NAMALWA (cell line): ENCODE measurements at regions not wholly inside any gene's neighbourhood (a gene's known extent, or its start where the extent isn't known, plus 50 kb on each side); places are given as distances from the start of the nearest gene placed in this dataset.
"Not testable (repeated sequence)": the region's sequence is repeated elsewhere in the genome, so short reads cannot be mapped to it uniquely, and the experiment has no call there.

Experiments
- DNase-seq: peaks from one replicate; pipeline ENCODE4 v3.0.0-alpha.2; 2015; ENCODE audit warnings: low spot score

DNA sequence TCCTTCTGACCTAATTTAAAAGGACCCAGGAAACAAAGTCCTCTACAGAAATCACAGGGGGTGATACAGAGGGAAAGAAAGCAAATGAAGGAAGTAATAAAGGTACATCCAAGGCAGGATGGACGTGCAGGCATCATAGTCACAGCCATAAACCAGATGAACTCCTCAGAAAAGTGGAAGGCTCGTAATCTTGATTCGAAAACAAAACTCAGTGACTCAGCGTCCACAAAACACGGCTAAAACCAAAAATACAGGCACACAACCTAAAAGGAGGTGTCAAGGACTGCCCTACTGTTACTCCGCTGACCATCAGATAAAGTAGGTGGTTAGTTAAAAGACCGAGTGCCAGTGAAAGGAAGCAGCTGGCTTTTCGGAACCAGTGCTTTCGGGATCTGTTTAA, 81.5 kb downstream of the TRIM69 start:
- not testable (repeated sequence) for DNase-seq

DNA sequence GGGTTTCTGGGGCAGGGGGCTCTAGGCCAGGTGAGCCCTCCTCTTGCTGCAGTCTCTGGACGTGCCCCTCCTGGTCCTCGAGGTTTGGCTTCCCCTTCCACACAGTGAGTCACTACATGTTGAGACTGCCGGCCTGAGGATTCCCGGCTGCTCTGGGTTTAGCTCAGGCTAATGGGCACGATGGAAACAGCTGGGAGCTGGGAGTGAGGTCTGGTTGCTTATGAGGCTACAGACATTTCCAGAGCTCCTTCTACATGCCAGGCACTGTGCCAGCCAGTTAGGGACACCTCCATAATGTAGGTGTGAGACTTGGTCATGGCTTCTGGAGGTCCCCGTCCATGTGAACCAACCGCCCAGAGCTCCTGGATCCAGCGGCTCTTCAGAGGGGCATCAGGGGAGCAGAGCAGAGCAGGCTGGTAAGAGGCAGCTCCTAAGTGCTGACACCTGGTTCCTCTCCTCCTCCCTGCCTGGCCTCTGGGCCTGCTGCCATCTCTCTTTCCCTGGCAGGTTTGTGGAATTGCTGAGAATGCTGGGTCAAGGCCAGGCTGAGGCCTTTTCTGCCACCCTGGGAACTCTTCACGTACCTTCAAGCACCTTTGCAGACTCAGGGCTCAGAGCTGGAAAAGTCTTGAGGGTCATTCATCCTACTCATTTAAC, 83.1 kb downstream of the TRIM69 start:
- not testable (repeated sequence) for DNase-seq

DNA sequence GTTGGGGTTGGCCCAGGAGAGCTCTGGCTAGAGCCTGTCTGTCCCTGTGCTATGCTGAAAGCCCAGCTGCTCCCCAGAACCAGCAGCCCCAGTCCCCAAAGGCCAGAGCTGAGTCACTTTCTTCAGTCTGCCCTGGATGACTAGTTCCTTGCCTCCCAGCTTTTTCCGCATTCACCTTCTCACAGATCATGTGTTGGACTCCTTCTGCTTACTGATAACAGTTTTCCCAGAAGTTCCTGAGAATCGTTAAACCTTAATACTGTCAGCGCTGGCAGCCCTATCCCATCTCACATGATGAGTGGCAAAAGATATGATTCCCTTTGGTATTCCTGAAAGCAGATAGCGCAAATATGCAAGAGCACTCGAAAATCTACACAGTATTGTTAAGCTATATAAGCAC, 84.2 kb downstream of the TRIM69 start:
- not testable (repeated sequence) for DNase-seq

DNA sequence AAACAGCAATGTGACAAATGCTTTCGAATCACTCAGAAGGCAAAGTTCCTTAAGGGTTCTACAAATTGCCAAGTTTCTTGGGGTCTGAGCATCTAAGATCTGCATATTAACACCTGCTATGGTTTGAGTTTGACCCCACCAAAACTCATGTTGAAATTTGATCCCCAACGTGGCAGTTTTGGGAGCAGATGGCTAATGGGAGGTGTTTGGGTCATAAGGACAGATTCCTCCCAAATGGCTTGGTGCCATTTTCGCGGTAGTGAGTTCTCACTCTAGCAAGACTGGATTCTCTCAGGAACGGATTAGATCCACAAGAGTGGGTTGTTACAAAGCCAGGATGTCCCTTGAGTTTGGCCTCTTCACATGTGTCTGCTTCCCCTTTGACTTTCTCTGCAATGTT, 84.6 kb downstream of the TRIM69 start:
- DNase-seq = not testable (repeated sequence)

DNA sequence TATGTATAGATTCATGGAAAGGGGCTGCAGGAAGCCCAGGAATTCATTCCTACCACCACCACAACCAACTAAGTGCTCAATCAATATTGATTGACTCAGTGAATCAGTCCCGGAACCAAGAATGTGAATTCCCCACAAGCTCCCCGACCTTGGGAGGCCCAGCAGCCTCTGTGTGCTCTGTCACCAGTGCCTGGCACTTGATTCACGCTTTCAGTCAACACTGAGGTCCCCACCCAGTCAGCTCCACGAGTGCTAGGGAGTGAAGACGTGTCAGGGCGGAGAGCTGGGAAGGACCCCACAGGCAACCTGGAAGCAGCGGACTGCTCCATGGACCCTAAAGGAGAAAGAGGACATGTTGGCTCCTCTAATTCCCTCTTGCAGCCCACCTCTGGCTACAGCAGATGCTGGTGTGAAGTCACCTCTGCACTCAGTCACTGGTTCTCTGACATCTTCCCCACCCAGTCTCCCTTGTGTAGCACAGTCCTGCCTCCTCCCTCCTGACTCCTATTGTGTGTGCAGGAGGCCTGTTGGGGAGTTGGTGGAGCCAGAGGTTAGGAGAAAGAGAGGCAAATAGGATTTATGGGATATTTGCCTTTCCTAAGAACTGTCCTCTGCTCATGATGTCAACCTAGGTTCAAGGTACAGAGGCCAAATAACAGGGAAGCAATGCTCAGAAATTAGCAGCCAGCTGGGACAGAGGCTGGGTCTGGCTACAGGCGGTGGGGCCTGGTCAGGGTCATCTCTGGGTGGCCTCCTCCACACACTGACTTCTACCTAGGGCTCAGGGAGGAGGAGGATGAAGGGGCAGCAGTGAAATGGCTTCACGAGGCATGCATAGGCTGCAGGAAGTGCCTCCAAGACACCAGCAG, 88.2 kb downstream of the TRIM69 start:
- not testable (repeated sequence) for DNase-seq

DNA sequence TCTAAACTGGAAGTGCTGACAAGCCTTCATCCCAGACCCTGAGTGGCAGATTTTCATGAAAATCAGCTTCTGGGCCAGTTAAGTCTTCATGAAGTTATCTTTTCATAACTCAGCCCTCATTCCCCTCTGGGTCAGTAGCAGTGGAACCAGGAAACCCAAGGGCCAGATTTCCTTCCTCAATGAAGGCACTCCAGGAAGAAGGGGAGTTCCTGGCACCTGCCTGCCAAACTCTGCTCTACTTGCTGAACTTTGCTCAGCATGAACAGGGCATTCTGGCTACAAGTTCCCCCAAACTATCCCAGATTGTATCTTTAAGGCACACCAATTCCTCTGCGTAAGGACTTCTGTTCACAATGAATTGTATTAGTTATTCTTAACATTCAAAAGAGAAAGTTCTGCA, 90.3 kb downstream of the TRIM69 start:
- DNase-seq = not testable (repeated sequence)

DNA sequence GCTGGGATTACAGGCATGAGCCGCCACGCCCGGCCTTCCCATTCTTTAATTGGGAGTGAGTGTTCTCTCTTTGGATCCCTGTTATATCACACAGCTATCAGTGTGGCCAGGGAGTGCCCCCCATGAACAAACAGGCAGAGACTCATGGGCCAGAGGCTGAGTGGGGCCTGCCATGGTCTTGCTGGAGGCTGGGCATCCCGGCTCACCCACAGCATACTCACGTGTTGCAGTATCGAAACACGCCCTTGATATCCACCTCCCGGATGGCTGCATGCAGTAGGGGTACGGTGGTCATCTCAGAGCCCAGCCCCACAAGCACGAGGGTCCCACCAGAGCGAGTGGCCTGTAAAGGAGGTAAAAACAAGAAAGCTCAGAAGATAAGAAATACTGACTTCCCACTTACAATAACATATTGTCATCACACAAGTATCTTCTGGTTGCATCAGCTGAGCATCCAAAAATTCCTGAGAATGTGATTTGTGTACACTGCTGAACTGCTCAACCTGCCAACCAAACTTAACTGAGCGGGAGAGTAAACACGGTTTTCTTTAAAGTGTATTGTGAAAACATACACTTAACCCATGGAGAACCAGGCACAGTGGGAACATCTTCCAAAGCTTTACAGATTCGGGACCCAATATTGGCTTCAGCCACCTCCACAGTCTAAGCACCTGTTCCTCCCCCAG, 92.0 kb downstream of the TRIM69 start:
- not testable (repeated sequence) for DNase-seq

DNA sequence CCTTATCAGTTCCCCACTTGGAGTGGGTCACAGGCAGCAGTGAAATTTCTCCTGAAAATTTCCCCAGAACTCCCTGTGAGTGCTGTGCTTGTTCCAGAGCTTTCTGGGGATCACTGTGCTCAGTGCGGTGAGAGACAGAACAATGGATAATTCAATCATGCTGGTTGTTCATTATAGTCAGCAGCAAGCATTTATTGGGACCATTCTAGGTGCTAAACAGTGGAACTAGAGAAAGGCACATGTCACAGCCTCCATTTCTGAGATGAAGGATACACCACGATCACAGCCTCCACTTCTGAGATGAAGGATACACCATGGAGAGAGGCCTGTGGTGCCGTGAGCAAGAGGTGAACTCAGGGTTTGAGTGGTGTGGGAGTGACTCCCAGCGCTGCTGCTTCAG, 92.8 kb downstream of the TRIM69 start:
- not testable (repeated sequence) for DNase-seq

DNA sequence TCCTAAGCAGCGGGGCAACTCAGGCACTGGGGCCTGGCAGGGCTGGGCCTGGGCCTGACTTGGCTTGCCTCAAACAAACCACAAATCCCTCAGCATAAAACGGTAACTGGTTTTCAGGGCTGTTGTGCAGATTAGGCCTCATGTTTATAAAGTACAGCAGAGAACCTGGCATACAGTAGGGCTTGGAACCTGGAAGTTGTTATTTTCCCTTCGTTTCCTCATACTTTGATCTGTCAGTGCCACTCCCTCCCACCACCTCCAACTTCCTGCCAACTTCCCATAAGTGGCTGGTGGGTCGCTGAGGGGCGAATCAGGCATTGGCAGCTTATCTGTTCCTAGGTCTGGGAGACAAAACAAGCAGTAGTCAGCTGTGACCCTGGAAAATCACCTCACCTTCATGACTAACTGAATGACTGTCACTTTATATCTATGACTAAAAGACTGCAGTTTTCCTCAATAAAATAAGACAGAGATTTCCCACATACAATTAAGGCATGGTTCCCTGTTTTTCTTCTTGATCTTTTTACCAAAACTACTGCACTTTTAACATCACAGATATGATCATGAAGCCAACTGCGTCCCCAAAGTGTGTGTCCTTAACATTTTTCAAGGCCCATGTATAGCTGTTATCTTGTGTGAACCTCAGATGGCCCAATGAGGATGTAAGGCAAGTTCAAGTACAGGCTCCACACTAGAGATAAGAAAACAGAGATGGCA, 94.5 kb downstream of the TRIM69 start:
- DNase-seq = not testable (repeated sequence)

DNA sequence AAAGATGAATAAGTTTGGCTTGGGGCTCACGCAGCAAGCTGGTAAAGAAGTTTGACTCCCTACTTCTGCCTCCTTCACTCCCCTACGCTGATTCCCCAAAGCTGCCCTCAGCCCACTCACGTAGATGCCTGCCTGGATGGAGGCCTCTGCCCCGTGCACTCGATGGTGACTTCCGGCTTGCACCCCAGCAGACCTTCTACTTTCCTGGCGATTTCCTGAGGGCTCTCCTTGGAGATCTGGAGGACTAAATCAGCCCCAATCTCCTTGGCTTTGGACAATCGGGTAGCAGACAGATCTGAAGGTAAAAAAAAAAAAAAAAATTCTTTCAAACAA, 95.0 kb downstream of the TRIM69 start:
- not testable (repeated sequence) for DNase-seq

DNA sequence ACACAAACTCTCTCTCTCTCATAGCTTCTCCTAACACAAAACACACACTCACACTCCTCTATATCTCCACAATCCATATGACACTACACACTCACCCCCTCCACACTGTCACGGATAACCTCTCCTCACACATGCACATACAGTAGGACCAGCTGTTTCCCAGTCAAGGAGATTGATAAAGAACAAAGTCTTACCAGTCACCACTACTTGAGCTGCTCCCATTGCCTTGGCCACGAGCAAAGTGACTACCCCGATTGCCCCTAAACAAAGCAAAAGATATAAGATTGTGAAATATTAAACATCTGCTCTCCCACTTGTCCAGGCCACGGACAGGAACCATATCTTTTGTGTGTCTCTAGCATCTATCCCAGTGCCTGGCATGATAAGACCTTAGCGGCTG, 95.8 kb downstream of the TRIM69 start:
- DNase-seq = not testable (repeated sequence)

DNA sequence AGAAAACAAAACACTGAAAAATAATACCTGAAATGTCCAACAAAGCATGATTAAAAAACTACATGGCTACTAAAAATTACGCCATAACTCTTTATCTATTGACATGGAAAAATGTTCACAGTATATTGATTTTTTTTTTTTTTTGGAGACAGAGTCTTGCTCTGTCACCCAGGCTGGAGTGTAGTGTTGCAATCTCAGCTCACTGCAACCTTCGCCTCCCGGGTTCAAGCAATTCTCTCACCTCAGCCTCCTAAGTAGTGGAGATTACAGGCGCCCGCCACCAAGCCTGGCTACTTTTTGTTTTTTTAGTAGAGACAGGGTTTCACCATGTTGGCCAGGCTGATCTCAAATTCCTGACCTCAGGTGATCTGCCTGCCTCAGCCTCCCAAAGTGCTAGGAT, 96.8 kb downstream of the TRIM69 start:
- DNase-seq = not testable (repeated sequence)

DNA sequence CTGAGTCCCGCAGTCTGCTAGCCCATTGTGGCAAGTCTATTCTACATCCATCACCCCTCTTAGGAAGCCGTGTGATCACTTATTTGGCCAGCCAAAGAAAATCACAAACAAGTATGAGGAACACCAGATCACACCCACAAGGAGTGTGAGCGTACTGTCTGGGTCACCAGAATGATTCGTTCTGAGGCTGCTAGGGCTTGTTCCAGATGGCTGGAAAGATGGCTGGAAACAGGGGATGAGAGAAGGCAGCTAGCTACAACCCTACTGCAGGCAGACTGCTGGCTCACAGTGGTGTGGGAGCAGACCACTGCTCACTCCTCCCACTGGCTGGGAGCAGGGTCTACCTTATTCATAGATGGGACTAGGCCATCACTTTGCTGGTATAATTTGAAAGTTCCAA, 97.4 kb downstream of the TRIM69 start:
- not testable (repeated sequence) for DNase-seq

DNA sequence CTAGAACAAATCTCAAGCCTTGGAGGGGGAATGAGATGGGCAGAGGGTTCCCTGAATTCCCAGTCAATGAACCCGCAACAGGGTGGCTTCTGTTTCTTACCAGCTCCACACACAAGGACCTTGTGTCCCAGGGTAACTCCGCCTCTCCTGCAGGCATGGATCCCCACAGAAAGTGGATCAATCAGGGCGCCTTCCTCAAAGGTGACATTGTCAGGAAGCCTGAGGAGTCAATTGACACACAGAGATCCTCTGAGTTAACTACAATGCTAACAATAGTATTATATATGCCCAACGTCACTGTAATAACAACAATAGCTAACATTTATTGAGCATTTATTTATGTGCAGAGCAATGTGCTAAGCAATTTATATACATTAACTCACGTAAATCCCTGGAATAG, 98.8 kb downstream of the TRIM69 start:
- not testable (repeated sequence) for DNase-seq

DNA sequence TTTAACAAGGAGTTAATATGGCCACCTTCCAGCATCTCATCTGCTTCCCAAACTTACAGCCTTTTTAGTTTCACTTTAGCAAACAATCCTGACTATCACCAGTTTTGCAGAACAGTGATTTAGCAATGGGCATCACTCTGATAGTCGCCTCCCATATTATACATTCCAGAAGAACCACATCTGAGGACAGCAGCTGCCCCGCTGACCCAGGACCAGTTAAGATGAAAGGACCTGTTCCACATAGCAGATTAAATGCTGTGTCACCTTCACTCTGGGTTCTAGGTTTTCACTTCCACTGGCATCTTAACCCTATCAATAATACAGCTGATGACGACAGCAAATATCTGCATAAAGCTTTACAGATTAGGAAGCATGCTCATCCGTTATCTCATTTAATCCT, 99.8 kb downstream of the TRIM69 start:
- no peak for DNase-seq

DNA sequence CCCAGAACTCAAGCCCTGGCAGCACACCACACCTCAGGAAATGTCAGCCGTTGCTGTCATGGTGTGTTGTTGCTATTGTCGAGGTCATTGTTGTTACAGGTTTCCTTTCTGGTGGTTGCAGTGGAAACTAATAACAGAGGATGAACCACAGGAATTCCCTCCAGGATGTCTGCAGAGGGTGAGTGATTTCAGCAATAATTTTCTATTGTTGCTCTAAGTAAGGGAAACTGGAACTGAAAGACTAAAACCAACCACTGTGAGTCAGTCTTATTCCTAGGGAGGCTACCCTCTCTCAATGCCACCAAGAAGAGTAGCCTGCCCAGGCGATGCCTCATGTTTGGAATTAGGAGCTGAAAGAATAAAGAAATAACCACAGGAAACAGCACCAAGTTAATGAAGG, 102.6 kb downstream of the TRIM69 start:
- not testable (repeated sequence) for DNase-seq

DNA sequence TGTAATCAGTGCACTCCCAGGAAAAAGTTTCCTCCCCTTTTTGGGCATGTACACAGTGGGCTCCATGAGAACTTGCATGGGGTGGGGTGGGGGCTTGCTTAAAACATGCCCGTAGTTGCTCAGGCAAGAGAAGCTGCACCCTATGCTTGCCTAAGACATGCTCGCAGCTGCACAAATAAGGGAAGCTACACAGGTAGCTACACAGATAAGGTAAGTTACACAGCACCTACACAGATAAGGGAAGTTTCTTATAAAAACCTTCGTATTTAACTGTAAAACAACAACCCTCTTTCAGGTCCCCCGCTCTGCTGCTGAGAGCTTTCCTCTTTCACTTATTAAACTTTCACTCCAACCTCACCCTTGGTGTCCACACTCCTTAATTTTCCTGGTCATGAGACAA, 105.4 kb downstream of the TRIM69 start:
- DNase-seq = not testable (repeated sequence)

DNA sequence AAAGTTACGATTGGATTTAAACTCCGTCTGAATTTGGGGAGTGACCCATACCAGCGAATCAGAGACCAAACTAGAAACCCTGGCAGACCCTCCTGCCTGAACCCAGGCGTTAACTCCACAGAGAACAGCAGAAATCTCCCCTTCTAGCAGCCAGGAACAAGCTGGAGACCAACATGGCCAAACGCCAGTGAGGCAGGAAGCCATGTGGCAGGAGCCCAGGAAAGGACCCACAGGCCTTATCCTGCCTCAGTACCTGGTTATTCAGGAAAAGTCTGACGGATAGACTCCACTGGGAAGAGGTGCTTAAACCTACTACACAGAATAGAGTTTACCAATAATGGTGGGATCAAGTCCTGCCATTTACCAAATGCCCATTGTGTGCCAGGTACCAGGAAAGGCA, 106.6 kb downstream of the TRIM69 start:
- DNase-seq = not testable (repeated sequence)

DNA sequence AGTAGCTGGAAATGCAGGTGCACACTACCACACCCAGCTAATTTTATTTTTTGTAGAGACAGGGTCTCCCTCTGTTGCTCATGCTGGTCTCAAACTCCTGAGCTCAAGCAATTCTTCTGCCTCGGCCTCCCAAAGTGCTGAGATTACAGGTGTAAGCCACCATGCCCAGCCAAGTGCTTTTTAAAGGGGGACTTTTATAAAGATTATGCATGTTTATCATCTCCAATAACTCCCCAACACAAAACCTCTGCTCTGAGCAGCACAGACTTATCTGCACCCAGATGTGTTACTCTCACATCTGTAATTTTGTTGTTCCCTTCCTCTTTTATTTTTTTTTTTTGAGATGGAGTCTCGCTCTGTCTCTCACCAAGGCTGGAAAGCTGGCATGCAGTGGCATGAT, 108.6 kb downstream of the TRIM69 start:
- DNase-seq = not testable (repeated sequence)

DNA sequence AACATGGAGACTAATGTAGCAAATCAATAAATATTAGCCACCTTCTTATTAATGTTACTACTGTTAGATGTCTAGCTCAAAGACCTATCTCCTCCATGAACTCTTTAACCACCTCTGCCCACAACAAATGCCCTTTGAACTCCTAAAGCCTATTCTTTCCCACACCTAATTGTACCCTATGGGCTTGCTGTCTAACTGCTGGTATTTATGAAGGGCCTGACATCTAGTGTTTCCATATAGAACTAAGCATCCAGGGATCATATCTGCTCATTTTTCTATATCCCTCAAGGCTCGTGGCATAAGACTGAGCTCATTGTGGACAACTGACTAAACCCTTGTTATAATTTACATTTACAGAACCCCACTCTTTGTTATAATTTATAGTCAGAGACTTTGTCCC, 109.8 kb downstream of the TRIM69 start:
- DNase-seq = not testable (repeated sequence)

DNA sequence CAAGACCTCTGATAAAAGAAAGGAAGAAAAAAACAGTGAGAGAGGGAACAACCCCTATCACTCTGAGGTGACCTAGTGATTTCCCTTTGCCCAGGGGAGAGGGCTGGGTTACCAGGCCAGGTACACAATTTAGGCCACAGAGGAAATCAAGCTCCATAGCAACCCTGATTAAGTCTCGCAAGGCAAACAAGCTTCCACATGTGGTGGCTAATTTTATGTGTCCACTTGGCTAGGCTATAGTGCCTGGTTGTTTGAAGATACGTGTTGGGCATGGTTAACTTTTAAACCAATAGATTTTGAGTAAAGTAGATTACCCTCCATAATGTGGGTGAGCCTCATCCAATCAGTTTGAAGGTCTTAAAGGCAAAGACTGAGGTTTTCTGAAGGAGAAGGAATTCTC, 108.9 kb upstream of the TERB2 start:
- DNase-seq = not testable (repeated sequence)

DNA sequence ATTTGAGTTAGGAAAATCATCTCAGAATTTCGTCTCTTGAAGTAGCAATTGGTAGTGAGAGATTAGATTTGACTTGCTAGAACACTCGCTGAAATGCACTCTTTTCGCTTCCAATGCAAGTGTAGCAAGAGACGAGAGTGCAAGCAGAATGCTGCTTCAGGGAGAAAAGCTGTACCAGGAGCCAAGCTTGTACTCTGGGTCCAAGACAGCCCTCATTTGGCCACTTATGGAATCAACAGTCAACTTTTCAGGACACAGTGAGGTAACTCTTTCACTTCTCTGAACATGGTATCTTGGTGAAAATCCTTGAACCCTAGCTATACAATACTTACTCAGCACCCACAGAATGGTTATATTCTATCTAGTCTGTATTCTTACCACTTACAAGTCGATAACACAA, 107.6 kb upstream of the TERB2 start:
- DNase-seq = not testable (repeated sequence)
